ENCODE measurements at regions not wholly inside any gene's neighbourhood (a gene's known extent, or its start where the extent isn't known, plus 50 kb on each side); places are given as distances from the start of the nearest gene placed in this dataset.
A peak's percentile ranks its signal among the peaks of the same experiment; 100 is the strongest.

- DNase-seq = no peak
- no peak for ATAC-seq
- no peak overlapping the region for H3K4me3 ChIP-seq
- intact Hi-C loops (cut with DNase I, micrococcal nuclease) = no loop called here
- no peak for TF ChIP-seq CTCF (IDR thresholded peaks at IDR 0.05)
- H3K4me1 ChIP-seq (ENCODE audit: low read depth) = no peaks in the 10 kb centered on the region
- no peaks in the 10 kb centered on the region for H3K36me3 ChIP-seq (ENCODE audit: low read depth)
- H3K9me3 ChIP-seq = no peaks in the 10 kb centered on the region
These were observed 167.9 kb upstream of the AVPR1A start for GRCh38 chr12:63318933-63319332.

GRCh38 chr12:63318313-63318712 is 167.3 kb upstream of the AVPR1A start:
- no peak overlapping the region for H3K4me3 ChIP-seq
- H3K9me3 ChIP-seq = no peaks in the 10 kb centered on the region
- no peak for TF ChIP-seq CTCF (IDR thresholded peaks at IDR 0.05)
- no peaks in the 10 kb centered on the region for H3K4me1 ChIP-seq (ENCODE audit: low read depth)
- DNase-seq (no peak), ATAC-seq (no peak)
- intact Hi-C loops (cut with DNase I, micrococcal nuclease) = no loop called here
- H3K36me3 ChIP-seq (ENCODE audit: low read depth) = no peaks in the 10 kb centered on the region

- Histone ChIP-seq H3K9me3 (no peaks in the 10 kb centered on the region), H3K36me3 (ENCODE audit: low read depth) (no peaks in the 10 kb centered on the region), H3K4me1 (ENCODE audit: low read depth) (no peaks in the 10 kb centered on the region), H3K4me3 (no peak overlapping the region)
- DNase-seq (no peak), ATAC-seq (no peak)
- TF ChIP-seq CTCF (IDR thresholded peaks at IDR 0.05) = no peak
- intact Hi-C loops (cut with DNase I, micrococcal nuclease) = no loop called here
These were observed 166.9 kb upstream of the AVPR1A start for GRCh38 chr12:63317880-63318279.

DNA sequence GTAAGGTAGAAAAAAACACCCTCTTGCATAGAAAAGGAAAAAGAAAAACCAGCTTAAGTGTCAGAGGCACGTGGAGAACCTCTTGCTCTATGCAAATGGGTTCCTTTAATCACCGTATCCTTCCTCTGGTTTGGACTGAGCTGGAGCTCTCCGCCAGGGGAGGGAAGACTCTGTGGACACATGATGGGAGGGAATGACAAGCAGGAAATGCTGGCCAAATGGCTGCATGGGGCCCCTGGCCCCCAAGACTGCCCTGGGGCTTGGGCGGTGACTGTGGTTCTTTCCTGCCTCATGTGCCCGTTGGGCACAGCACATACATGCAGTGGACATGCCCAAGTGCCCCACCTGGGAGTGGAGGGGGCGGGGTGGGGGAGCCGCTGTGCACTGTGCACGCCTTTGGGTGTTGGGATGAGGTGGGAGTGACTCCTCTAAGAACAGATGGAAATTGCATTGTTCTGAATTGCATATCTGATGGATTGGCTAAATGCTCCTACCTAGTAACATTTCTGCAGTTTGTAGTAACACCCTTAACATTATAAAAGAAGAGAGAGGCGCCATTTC is 166.4 kb upstream of the AVPR1A start:
- no peaks in the 10 kb centered on the region for H3K9me3 ChIP-seq
- no peak for DNase-seq

DNA sequence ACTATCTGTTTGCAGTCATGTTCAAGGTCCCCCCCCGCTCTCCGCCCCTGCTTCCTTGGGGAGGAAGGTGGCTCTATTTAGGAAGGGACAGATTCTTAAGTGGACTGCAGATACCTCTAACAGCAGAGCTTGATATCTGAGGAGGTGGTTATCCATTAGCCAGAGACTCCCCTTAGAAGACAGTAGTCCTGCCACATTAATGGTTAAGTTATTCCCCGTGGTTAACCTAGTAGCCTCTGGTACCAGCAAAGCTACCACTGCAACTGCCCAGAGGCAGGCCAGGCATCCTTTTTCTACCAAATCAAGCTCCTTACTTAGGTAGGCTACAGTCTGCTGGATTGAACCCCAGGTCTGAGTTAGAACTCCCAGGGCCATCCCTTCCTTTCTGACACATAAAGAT is 162.1 kb upstream of the AVPR1A start:
- Histone ChIP-seq H3K9me3 (no peaks in the 10 kb centered on the region), H3K4me1 (ENCODE audit: low read depth) (no peaks in the 10 kb centered on the region), H3K4me3 (no peak overlapping the region), H3K36me3 (ENCODE audit: low read depth) (no peaks in the 10 kb centered on the region)
- TF ChIP-seq CTCF (IDR thresholded peaks at IDR 0.05) = no peak
- DNase-seq (no peak), ATAC-seq (no peak)
- intact Hi-C loops (cut with DNase I, micrococcal nuclease) = no loop called here

More for the DNA sequence above, 166.4 kb upstream of the AVPR1A start:
- Histone ChIP-seq H3K4me3 (no peak overlapping the region), H3K36me3 (ENCODE audit: low read depth) (no peaks in the 10 kb centered on the region), H3K4me1 (ENCODE audit: low read depth) (no peaks in the 10 kb centered on the region)
- no peak for ATAC-seq
- TF ChIP-seq CTCF (IDR thresholded peaks at IDR 0.05) = no peak
- intact Hi-C loops (cut with DNase I, micrococcal nuclease) = no loop called here

GRCh38 chr12:63308671-63309070 is 157.7 kb upstream of the AVPR1A start:
- Histone ChIP-seq H3K4me1 (ENCODE audit: low read depth) (no peaks in the 10 kb centered on the region), H3K4me3 (no peak overlapping the region), H3K9me3 (no peaks in the 10 kb centered on the region), H3K36me3 (ENCODE audit: low read depth) (no peaks in the 10 kb centered on the region)
- peak in 1 of 3 donors; percentile 4 for DNase-seq
- intact Hi-C loops (cut with DNase I, micrococcal nuclease) = no loop called here
- ATAC-seq = no peak
- no peak for TF ChIP-seq CTCF (IDR thresholded peaks at IDR 0.05)

Data from mucosa of descending colon (tissue), 3 donors.